ENCODE measurements at regions not wholly inside any gene's neighbourhood (a gene's known extent, or its start where the extent isn't known, plus 50 kb on each side); places are given as distances from the start of the nearest gene placed in this dataset.

DNA sequence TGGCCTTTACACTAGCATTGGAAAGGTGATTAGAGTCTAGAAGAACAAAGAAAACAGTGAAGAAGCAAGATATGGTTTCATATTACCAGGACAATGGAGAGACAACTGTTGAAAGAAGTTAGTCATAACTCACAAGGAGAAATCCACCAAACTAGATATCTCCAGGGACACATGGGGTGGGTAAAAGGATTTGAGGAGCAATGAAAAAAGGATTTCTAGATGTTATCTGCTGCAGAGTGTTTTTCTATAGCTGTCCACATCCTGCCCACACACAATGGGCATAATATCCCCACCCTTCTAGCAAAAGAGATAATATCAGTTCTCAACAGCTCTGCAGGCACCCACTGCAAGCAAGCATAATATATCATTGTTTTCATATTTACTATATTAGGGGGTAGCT, 303.1 kb downstream of the HAO1 start:
- no peaks in the 10 kb centered on the region for H3K9me3 ChIP-seq
- no peaks in the 10 kb centered on the region for H3K36me3 ChIP-seq
- in situ Hi-C loops (cut with MboI; ENCODE audit: low pct_ligation_motif_present in 1 of 4, low pct_unique_long_range_greater_than_20kb in 1 of 4, low sequenced_read_pairs in 3 of 4) (no loop called here), intact Hi-C loops (cut with DNase I; ENCODE audit: low total_unique reads) (no loop called here)
- TF ChIP-seq CTCF (IDR thresholded peaks at IDR 0.05) = no peak
- TF ChIP-seq POLR2AphosphoS5 (IDR thresholded peaks at IDR 0.05) = no peak
- no peak overlapping the region for H3K27ac ChIP-seq
- H3K4me1 ChIP-seq = no peaks in the 10 kb centered on the region
- DNase-seq = no peak
- no peaks in the 10 kb centered on the region for H3K27me3 ChIP-seq
- no peak overlapping the region for H3K4me3 ChIP-seq

GRCh38 chr20:7650086-7650879, 290.0 kb downstream of the HAO1 start:
- no peak for TF ChIP-seq CTCF (IDR thresholded peaks at IDR 0.05)
- no peak overlapping the region for H3K27ac ChIP-seq
- no peaks in the 10 kb centered on the region for H3K36me3 ChIP-seq
- in situ Hi-C loops (cut with MboI; ENCODE audit: low pct_ligation_motif_present in 1 of 4, low pct_unique_long_range_greater_than_20kb in 1 of 4, low sequenced_read_pairs in 3 of 4) = no loop called here
- H3K4me3 ChIP-seq = no peak overlapping the region
- H3K27me3 ChIP-seq = no peaks in the 10 kb centered on the region
- intact Hi-C loops (cut with DNase I; ENCODE audit: low total_unique reads) = no loop called here
- no peaks in the 10 kb centered on the region for H3K9me3 ChIP-seq
- 60 to 72% methylated on average over 4 to 6 of the region's 6 CpGs for WGBS, 2 donors (ENCODE audit: low coverage in 1 of 2)
- no peak for DNase-seq
- H3K4me1 ChIP-seq = no peaks in the 10 kb centered on the region

GRCh38 chr20:7654231-7654630, 286.0 kb downstream of the HAO1 start:
- Histone ChIP-seq H3K4me1 (no peaks in the 10 kb centered on the region), H3K27ac (no peak overlapping the region), H3K27me3 (no peaks in the 10 kb centered on the region), H3K36me3 (no peaks in the 10 kb centered on the region), H3K4me3 (no peak overlapping the region), H3K9me3 (no peaks in the 10 kb centered on the region)
- no peak for TF ChIP-seq POLR2AphosphoS5 (IDR thresholded peaks at IDR 0.05)
- in situ Hi-C loops (cut with MboI; ENCODE audit: low pct_ligation_motif_present in 1 of 4, low pct_unique_long_range_greater_than_20kb in 1 of 4, low sequenced_read_pairs in 3 of 4) (no loop called here), intact Hi-C loops (cut with DNase I; ENCODE audit: low total_unique reads) (no loop called here)
- DNase-seq = no peak

DNA sequence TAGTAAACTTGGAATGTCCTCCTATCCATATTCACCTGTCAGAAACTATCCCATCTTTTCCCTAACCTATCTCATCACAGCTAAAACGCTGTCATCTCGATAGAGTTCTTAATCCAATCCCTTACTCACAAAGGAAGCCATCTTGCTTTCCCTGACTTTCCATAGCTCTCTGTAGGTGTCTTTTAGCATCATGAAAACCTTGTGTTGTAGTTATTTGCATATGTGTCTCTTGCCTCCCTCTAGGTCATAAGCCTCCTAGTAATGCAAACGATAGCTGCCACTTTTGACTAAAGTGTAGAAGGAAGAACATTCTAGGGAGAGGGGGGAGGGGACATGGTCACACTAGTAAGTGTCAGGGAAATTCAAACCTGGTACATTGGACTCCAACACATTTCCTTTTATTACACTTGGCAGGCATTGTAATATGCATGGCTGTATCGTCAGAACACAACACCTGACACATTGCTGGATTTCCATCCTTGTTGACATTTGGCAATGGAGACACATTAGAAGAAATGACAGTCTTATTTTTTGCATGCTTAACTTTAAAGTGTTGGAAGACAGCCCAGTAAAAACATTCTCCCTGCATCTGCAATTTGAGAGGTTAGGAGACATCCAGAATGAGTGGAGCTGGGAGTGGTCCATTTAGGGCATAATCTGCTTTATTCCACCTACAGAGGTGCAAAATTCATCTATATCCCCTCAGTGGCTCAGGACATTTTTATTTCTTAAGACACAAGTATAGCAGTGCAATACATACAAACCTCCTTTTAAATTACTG, 283.4 kb downstream of the HAO1 start:
- WGBS, 2 donors (ENCODE audit: low coverage in 1 of 2) = 61 to 72% methylated on average over 3 to 4 of the region's 4 CpGs
- no peaks in the 10 kb centered on the region for H3K9me3 ChIP-seq
- no peaks in the 10 kb centered on the region for H3K36me3 ChIP-seq
- TF ChIP-seq CTCF (IDR thresholded peaks at IDR 0.05) (no peak), POLR2AphosphoS5 (IDR thresholded peaks at IDR 0.05) (no peak), POLR2A (IDR thresholded peaks at IDR 0.05) (no peak), EP300 (IDR thresholded peaks at IDR 0.05; ENCODE audit: low read depth) (no peak)
- no peak for DNase-seq
- intact Hi-C loops (cut with DNase I; ENCODE audit: low total_unique reads) (no loop called here), in situ Hi-C loops (cut with MboI; ENCODE audit: low pct_ligation_motif_present in 1 of 4, low pct_unique_long_range_greater_than_20kb in 1 of 4, low sequenced_read_pairs in 3 of 4) (no loop called here)
- H3K4me1 ChIP-seq = no peaks in the 10 kb centered on the region
- H3K4me3 ChIP-seq = no peak overlapping the region
- H3K27me3 ChIP-seq = no peaks in the 10 kb centered on the region
- H3K27ac ChIP-seq = no peak overlapping the region

- H3K9me3 ChIP-seq = no peaks in the 10 kb centered on the region
- DNase-seq = no peak
- no peak overlapping the region for H3K4me3 ChIP-seq
- no peak for TF ChIP-seq CTCF (IDR thresholded peaks at IDR 0.05)
- no peak for TF ChIP-seq POLR2AphosphoS5 (IDR thresholded peaks at IDR 0.05)
- TF ChIP-seq EP300 (IDR thresholded peaks at IDR 0.05; ENCODE audit: low read depth) = no peak
- no peak overlapping the region for H3K27ac ChIP-seq
- H3K27me3 ChIP-seq = no peaks in the 10 kb centered on the region
- in situ Hi-C loops (cut with MboI; ENCODE audit: low pct_ligation_motif_present in 1 of 4, low pct_unique_long_range_greater_than_20kb in 1 of 4, low sequenced_read_pairs in 3 of 4) = no loop called here
- no peaks in the 10 kb centered on the region for H3K4me1 ChIP-seq
- no peaks in the 10 kb centered on the region for H3K36me3 ChIP-seq
- intact Hi-C loops (cut with DNase I; ENCODE audit: low total_unique reads) = no loop called here
- 55 to 88% methylated on average over 1 to 2 of the region's 2 CpGs for WGBS, 2 donors (ENCODE audit: low coverage in 1 of 2)
Observed at GRCh38 chr20:7657569-7657968, 282.7 kb downstream of the HAO1 start.

Data from transverse colon (tissue), 4 donors.